HFF-Myc (cell line): ENCODE measurements at regions not wholly inside any gene's neighbourhood (a gene's known extent, or its start where the extent isn't known, plus 50 kb on each side); places are given as distances from the start of the nearest gene placed in this dataset.

ENCODE experiments used
- DNase-seq: peaks from one replicate; pipeline ENCODE4 v3.0.0-alpha.2; 2011; ENCODE audit warnings: low read depth; ENCODE audit errors: extremely low read depth
- H3K4me3 ChIP-seq: replicated peaks from 2 replicates; pipeline ENCODE4 v1.5.1; 2011; ENCODE audit warnings: low read depth, mild to moderate bottlenecking, control low read depth, low read length
- CTCF ChIP-seq: IDR thresholded peaks from 2 replicates; pipeline ENCODE4 v1.5.1; 2012; ENCODE audit warnings: mild to moderate bottlenecking, low read depth, low read length, control low read depth; ENCODE audit errors: missing control alignments

GRCh38 chr4:147367891-147368290, 113.0 kb upstream of the EDNRA start:
- H3K4me3 ChIP-seq: no peak overlapping the region
- DNase-seq: no peak
- TF ChIP-seq CTCF: no peak

GRCh38 chr4:147368948-147369347, 111.9 kb upstream of the EDNRA start:
- H3K4me3 ChIP-seq: no peak overlapping the region
- TF ChIP-seq CTCF: no peak
- no peak for DNase-seq

- no peak for DNase-seq
- no peak for TF ChIP-seq CTCF
Observed at GRCh38 chr4:147370473-147370872, 110.4 kb upstream of the EDNRA start.

GRCh38 chr4:147370881-147371280, 110.0 kb upstream of the EDNRA start:
- no peak for DNase-seq

More at GRCh38 chr4:147370473-147370872, 110.4 kb upstream of the EDNRA start:
- no peak overlapping the region for H3K4me3 ChIP-seq

GRCh38 chr4:147371661-147372060, 109.2 kb upstream of the EDNRA start:
- no peak overlapping the region for H3K4me3 ChIP-seq
- no peak for TF ChIP-seq CTCF
- no peak for DNase-seq

More at GRCh38 chr4:147370881-147371280, 110.0 kb upstream of the EDNRA start:
- H3K4me3 ChIP-seq: no peak overlapping the region
- no peak for TF ChIP-seq CTCF

- no peak overlapping the region for H3K4me3 ChIP-seq
- DNase-seq: no peak
- no peak for TF ChIP-seq CTCF
Observed at GRCh38 chr4:147378780-147379179, 102.1 kb upstream of the EDNRA start.

- TF ChIP-seq CTCF: no peak
- no peak overlapping the region for H3K4me3 ChIP-seq
- DNase-seq: no peak
Observed at GRCh38 chr4:147381749-147382148, 99.1 kb upstream of the EDNRA start.
